ENCODE measurements at regions not wholly inside any gene's neighbourhood (a gene's known extent, or its start where the extent isn't known, plus 50 kb on each side); places are given as distances from the start of the nearest gene placed in this dataset.
A peak's percentile ranks its signal among the peaks of the same experiment; 100 is the strongest.

DNA sequence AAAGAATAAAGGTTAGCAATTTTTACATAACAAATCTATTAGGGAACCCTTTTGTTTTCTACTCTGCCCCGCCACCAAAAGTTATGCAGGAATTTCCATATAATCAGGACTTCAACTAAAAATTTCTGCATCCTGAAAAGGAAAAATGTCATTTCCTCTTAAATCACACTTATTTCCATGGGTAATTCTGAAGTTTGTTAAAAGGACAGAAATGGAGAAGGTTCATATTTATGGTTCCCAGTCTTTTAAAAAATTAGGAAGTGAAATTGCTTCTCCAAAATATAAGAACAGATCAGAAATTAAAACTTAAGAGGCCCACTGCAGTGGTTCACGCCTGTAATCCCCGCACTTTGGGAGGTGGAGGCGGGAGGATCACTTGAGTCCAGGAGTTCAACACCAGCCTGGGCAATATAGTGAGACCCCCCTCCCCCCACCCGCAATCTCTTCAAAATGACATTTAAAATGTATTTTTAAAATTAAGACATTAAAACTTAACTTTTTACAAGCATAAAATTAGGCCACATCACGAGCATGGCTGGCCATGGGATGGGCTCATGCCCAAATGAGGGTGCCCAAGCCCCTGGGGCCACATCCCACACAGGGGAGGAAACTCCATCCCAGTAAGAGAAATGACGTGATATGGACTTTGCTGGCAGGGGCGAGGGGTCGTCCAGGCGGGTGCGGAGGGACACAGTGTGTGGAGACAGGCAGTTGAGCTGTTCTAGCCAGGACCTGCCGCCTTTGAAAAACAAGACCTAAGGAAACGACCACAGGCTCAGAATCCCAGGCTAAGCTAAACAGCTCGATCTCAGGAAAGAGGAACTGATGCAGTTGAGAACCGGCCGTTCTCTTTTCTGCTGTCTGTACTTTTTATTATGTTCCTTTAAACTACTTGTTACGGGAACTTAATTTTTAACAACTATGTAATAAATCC lies 51.3 kb upstream of the NFE2L3 start:
- TF ChIP-seq, protein P1, sequence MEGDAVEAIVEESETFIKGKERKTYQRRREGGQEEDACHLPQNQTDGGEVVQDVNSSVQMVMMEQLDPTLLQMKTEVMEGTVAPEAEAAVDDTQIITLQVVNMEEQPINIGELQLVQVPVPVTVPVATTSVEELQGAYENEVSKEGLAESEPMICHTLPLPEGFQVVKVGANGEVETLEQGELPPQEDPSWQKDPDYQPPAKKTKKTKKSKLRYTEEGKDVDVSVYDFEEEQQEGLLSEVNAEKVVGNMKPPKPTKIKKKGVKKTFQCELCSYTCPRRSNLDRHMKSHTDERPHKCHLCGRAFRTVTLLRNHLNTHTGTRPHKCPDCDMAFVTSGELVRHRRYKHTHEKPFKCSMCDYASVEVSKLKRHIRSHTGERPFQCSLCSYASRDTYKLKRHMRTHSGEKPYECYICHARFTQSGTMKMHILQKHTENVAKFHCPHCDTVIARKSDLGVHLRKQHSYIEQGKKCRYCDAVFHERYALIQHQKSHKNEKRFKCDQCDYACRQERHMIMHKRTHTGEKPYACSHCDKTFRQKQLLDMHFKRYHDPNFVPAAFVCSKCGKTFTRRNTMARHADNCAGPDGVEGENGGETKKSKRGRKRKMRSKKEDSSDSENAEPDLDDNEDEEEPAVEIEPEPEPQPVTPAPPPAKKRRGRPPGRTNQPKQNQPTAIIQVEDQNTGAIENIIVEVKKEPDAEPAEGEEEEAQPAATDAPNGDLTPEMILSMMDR (IDR thresholded peaks at IDR 0.05; ENCODE audit: low read depth, low read length), result no peak
- H3K4me3 ChIP-seq (ENCODE audit: low read depth, low read length), result no peak overlapping the region
- POLR2A ChIA-PET, result no interaction called here
- DNase-seq (ENCODE audit: low read depth, low spot score), result no peak
- CTCF ChIA-PET, result interaction anchor here (0.7 to 1.4 kb wide), 2 partner anchors 10 to 28 kb away, joined by 7 to 12 read pairs; no protein-coding TSS in a partner anchor
- H3K27ac ChIP-seq (ENCODE audit: low read depth, low read length), result no peak overlapping the region
- peaks cover 3% of the 10 kb centered on the region for H3K27me3 ChIP-seq (ENCODE audit: control insufficient read depth, insufficient read depth, low read length)
- no peaks in the 10 kb centered on the region for H3K9me3 ChIP-seq (ENCODE audit: control insufficient read depth, insufficient read depth, low read length)

DNA sequence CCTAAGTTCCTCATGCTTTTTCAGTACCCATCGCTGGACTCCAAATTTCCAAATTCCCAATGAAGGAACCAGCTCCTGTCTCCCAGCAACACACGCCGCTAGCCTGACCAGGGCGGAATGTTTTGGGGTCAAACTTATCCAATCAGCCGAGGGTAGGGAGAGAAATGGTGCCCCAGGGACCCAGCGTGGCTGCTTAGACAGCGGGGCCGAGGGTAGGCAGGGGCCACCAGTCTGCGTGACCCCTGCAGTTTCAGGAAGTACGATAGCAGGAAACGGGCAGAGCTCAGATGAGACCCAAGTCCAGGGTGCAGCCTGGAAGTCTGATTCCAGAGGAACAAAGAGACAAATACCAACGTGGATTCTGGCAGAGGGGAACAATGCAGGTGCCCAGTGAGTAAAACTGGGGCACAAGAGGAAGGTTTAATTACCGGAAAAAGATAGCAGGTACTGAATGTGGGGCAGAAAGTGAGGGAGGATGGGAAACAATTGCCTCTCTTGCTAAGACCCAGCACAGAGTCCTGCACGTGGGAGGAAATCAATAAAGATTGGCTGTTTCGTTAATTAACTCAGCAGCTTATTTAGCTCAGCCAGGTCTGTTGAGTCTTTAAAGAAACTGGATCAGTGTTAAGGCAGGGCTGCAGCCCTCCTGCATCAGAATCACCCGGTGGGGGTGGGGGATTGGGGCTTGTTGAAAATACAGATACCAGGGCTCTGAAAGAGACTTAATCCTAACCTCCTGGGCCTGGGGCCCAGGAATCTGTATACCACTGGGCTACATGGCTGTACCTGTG lies 50.4 kb upstream of the NFE2L3 start:
- CTCF ChIA-PET, result interaction anchor here (0.7 to 1.4 kb wide), 2 partner anchors 10 to 27 kb away, joined by 7 to 12 read pairs; no protein-coding TSS in a partner anchor

DNA sequence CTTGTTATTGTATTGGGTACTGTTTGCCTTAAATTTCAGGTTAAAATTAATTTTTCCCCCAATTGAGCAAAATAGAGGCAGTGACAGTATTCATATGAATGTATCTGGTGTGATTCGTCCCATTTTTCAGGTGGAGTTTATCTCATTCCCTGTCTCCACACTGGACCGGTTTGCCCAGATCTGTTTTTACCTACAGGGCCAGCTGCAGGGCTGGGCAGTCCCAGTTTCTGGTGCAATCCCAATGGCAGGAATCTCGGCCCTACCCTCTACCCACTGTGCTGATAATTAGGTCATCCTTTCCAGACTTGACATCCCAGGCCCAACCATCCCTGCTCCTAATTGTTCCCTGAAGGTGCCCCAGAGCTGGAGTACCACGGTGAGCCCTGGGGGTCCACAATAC lies 49.8 kb upstream of the NFE2L3 start:
- no peak for DNase-seq (ENCODE audit: low read depth, low spot score)
- Histone ChIP-seq H3K27ac (ENCODE audit: low read depth, low read length) (no peak overlapping the region), H3K27me3 (ENCODE audit: control insufficient read depth, insufficient read depth, low read length) (peaks cover 3% of the 10 kb centered on the region), H3K4me3 (ENCODE audit: low read depth, low read length) (no peak overlapping the region), H3K9me3 (ENCODE audit: control insufficient read depth, insufficient read depth, low read length) (no peaks in the 10 kb centered on the region)
- TF ChIP-seq, protein P1 (IDR thresholded peaks at IDR 0.05; ENCODE audit: low read depth, low read length), result no peak
- ChIA-PET POLR2A (no interaction called here), CTCF (no interaction called here)

More for the DNA sequence above, 50.4 kb upstream of the NFE2L3 start:
- Histone ChIP-seq H3K27me3 (ENCODE audit: control insufficient read depth, insufficient read depth, low read length) (peaks cover 3% of the 10 kb centered on the region), H3K27ac (ENCODE audit: low read depth, low read length) (no peak overlapping the region), H3K9me3 (ENCODE audit: control insufficient read depth, insufficient read depth, low read length) (no peaks in the 10 kb centered on the region), H3K4me3 (ENCODE audit: low read depth, low read length) (no peak overlapping the region)
- POLR2A ChIA-PET, result no interaction called here
- TF ChIP-seq, protein P1 (IDR thresholded peaks at IDR 0.05; ENCODE audit: low read depth, low read length), result no peak
- DNase-seq (ENCODE audit: low read depth, low spot score), result no peak

Small RNA genes in the stretch of these regions (small RNA-seq; reads per million reads assigned to genes)
- 314 reads per million, percentile 93 among the genes with 10 or more reads in this experiment for gene MIR148A (ENCODE audit: insufficient read length, low read depth)

Data from AG04450 (cell line).